Transverse colon (tissue), 4 donors: ENCODE measurements at regions not wholly inside any gene's neighbourhood (a gene's known extent, or its start where the extent isn't known, plus 50 kb on each side); places are given as distances from the start of the nearest gene placed in this dataset.

Source experiments
- EP300 ChIP-seq: sonication (generic); formaldehyde crosslinking; IDR thresholded peaks from one replicate; pipeline ENCODE4 v1.6.1; 2017; ENCODE audit warnings: antibody characterized with exemption, low read depth
- POLR2A ChIP-seq: fragments of 450-650 bp; IDR thresholded peaks from one replicate; pipeline ENCODE4 v1.6.1; 2016; ENCODE audit warnings: antibody characterized with exemption, mild to moderate bottlenecking, moderate library complexity
- POLR2AphosphoS5 ChIP-seq, 3 donors: sonication (generic); formaldehyde crosslinking; IDR thresholded peaks; one replicate each; pipeline ENCODE4 v1.6.1; 2016; ENCODE audit warnings: antibody characterized with exemption in 3 of 3
- TF ChIP-seq, protein P1 (sequence below), 5 experiments: fragments of 200-600 bp in 3 of 5; fragments of 450-650 bp in 2 of 5; sonication (generic) in 3 of 5; IDR thresholded peaks; 1 replicate in 2 of 5; 2 replicates in 3 of 5; pipeline ENCODE4 v1.5.1; 2016 to 2017; ENCODE audit warnings: antibody characterized with exemption in 5 of 5, inconsistent platforms in 3 of 5, mild to moderate bottlenecking in 2 of 5, moderate library complexity in 1 of 5

DNA sequence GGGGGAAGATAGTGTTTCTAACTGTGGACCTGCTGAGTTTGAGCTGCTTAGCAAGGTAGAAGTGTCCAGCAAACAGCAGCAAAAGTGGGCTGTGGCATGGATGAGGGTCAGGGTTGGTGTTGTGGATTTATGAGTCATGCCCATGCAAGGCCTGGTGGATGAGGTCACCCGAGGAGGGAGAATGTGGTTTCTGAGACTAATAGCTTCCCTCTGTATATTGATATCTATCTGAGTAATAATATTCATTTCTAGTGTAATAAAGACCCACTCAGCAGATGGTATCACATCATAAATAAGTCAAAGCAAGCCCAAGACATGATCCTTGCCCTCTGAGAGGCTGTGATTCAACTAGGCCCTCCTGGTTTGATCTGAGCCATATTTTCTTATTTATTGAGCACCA is 597.8 kb upstream of the CLINT1 start:
- no peak for TF ChIP-seq POLR2A
- TF ChIP-seq, protein P1, sequence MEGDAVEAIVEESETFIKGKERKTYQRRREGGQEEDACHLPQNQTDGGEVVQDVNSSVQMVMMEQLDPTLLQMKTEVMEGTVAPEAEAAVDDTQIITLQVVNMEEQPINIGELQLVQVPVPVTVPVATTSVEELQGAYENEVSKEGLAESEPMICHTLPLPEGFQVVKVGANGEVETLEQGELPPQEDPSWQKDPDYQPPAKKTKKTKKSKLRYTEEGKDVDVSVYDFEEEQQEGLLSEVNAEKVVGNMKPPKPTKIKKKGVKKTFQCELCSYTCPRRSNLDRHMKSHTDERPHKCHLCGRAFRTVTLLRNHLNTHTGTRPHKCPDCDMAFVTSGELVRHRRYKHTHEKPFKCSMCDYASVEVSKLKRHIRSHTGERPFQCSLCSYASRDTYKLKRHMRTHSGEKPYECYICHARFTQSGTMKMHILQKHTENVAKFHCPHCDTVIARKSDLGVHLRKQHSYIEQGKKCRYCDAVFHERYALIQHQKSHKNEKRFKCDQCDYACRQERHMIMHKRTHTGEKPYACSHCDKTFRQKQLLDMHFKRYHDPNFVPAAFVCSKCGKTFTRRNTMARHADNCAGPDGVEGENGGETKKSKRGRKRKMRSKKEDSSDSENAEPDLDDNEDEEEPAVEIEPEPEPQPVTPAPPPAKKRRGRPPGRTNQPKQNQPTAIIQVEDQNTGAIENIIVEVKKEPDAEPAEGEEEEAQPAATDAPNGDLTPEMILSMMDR (IDR thresholded peaks at IDR 0.05), result no peak
- no peak for TF ChIP-seq EP300
- TF ChIP-seq POLR2AphosphoS5 (IDR thresholded peaks at IDR 0.05), result no peak
